ENCODE measurements at regions not wholly inside any gene's neighbourhood (a gene's known extent, or its start where the extent isn't known, plus 50 kb on each side); places are given as distances from the start of the nearest gene placed in this dataset.

DNA sequence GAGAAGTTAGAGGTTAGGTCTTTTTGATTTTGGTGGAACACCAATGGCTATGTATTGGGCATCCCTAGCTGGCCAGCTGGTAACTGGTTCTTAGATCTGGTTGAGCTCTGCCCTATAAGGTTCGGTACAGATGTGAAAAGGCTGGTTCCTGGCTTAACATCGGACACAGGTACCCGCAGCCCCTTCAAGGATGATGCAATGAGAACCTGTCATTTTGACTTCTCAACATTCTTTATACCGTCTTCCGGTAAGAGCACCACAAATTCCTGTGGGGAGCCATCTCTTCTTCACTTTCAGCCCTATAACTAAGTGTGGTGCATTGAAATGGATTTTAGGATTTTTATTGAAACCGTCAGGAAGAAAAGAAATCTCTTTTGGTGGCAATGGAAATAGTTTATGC, 222.8 kb downstream of the ADAMTS9 start:
- Histone ChIP-seq H3K4me1 (peaks cover 6 to 18% (median 13%) of the 10 kb centered on the region in 4 donors), H3K36me3 (no peaks in the 10 kb centered on the region), H3K27me3 (no peaks in the 10 kb centered on the region), H3K4me3 (no peak overlapping the region), H3K27ac (no peak overlapping the region), H3K9me3 (no peaks in the 10 kb centered on the region)
- 91 to 92% methylated on average over 6 of the region's 6 CpGs for WGBS, 2 donors
- DNase-seq (no peak), ATAC-seq (ENCODE audit: low FRiP score in 2 of 2) (no peak)
- TF ChIP-seq POLR2A (IDR thresholded peaks at IDR 0.05) (no peak), POLR2AphosphoS5 (IDR thresholded peaks at IDR 0.05) (no peak), EP300 (IDR thresholded peaks at IDR 0.05) (no peak)
- TF ChIP-seq, protein P1, sequence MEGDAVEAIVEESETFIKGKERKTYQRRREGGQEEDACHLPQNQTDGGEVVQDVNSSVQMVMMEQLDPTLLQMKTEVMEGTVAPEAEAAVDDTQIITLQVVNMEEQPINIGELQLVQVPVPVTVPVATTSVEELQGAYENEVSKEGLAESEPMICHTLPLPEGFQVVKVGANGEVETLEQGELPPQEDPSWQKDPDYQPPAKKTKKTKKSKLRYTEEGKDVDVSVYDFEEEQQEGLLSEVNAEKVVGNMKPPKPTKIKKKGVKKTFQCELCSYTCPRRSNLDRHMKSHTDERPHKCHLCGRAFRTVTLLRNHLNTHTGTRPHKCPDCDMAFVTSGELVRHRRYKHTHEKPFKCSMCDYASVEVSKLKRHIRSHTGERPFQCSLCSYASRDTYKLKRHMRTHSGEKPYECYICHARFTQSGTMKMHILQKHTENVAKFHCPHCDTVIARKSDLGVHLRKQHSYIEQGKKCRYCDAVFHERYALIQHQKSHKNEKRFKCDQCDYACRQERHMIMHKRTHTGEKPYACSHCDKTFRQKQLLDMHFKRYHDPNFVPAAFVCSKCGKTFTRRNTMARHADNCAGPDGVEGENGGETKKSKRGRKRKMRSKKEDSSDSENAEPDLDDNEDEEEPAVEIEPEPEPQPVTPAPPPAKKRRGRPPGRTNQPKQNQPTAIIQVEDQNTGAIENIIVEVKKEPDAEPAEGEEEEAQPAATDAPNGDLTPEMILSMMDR (IDR thresholded peaks at IDR 0.05) = no peak

DNA sequence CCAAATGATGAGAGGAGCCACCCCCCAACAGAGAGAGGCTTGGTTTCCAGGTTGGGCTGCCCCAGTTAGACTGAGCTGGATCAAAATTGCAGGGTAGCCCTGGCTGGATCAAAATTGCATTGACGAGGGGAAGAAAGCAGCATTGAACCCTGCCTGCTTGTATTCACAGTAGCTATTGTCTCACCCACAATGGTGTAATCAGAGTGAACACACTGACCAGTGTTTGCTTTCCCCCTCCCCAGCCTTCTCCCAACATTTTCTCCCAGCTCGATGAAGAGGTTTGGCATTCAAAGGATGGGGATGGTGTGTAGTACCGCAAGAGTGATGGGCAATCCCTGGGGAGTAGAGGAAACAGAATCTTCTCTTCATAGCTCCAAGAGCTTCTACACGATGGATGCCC, 223.8 kb downstream of the ADAMTS9 start:
- Histone ChIP-seq H3K36me3 (no peaks in the 10 kb centered on the region), H3K4me1 (peaks cover 6 to 18% (median 13%) of the 10 kb centered on the region in 4 donors), H3K27ac (no peak overlapping the region), H3K4me3 (no peak overlapping the region), H3K27me3 (no peaks in the 10 kb centered on the region), H3K9me3 (no peaks in the 10 kb centered on the region)
- WGBS, 2 donors = 74 to 87% methylated on average over 4 of the region's 4 CpGs
- DNase-seq (no peak), ATAC-seq (ENCODE audit: low FRiP score in 2 of 2) (no peak)
- no peak for TF ChIP-seq POLR2A (IDR thresholded peaks at IDR 0.05)
- TF ChIP-seq, protein P1 (IDR thresholded peaks at IDR 0.05) = no peak
- TF ChIP-seq POLR2AphosphoS5 (IDR thresholded peaks at IDR 0.05) = no peak
- TF ChIP-seq EP300 (IDR thresholded peaks at IDR 0.05) = no peak

DNA sequence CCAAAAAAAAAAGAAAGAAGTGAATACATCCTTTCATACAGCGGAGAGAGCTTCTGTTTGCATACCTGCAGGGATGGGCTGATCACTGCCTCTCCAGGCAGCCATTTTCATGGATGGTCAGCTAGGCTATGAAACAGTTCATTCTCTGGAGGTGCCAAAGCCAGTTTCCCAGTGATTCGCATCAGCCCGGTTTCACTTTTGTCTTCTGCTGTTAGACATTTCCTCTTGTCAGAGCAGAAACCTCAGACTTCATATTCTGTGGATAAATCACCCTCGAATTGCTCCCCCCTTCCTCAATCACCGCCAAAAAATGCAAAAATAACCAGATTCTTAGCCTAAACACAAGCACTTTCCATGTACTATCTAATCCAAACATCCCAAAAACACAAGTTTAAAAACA, 225.6 kb downstream of the ADAMTS9 start:
- H3K27ac ChIP-seq = peak overlapping the region in 2 of 4 donors; percentile 55 to 66
- ATAC-seq (ENCODE audit: low FRiP score in 2 of 2) = no peak

GRCh38 chr3:64460877-64461276, 226.9 kb downstream of the ADAMTS9 start:
- ATAC-seq (ENCODE audit: low FRiP score in 2 of 2) = no peak
- Histone ChIP-seq H3K4me3 (no peak overlapping the region), H3K4me1 (peaks cover 5 to 13% (median 7%) of the 10 kb centered on the region in 4 donors), H3K36me3 (no peaks in the 10 kb centered on the region), H3K9me3 (no peaks in the 10 kb centered on the region), H3K27me3 (no peaks in the 10 kb centered on the region), H3K27ac (no peak overlapping the region)
- 83 to 88% methylated on average over 5 of the region's 5 CpGs for WGBS, 2 donors
- no peak for DNase-seq
- TF ChIP-seq, protein P1 (IDR thresholded peaks at IDR 0.05) = no peak

More for the DNA sequence above, 225.6 kb downstream of the ADAMTS9 start:
- WGBS, 2 donors = 35 to 58% methylated on average over 5 of the region's 5 CpGs
- Histone ChIP-seq H3K36me3 (no peaks in the 10 kb centered on the region), H3K4me3 (peak overlapping the region in 1 of 4 donors; percentile 2), H3K27me3 (no peaks in the 10 kb centered on the region), H3K4me1 (peaks cover 5 to 14% (median 10%) of the 10 kb centered on the region in 4 donors), H3K9me3 (no peaks in the 10 kb centered on the region)
- no peak for TF ChIP-seq EP300 (IDR thresholded peaks at IDR 0.05)
- TF ChIP-seq, protein P1 (IDR thresholded peaks at IDR 0.05) = no peak
- no peak for TF ChIP-seq POLR2A (IDR thresholded peaks at IDR 0.05)
- TF ChIP-seq POLR2AphosphoS5 (IDR thresholded peaks at IDR 0.05) = no peak
- DNase-seq = no peak

DNA sequence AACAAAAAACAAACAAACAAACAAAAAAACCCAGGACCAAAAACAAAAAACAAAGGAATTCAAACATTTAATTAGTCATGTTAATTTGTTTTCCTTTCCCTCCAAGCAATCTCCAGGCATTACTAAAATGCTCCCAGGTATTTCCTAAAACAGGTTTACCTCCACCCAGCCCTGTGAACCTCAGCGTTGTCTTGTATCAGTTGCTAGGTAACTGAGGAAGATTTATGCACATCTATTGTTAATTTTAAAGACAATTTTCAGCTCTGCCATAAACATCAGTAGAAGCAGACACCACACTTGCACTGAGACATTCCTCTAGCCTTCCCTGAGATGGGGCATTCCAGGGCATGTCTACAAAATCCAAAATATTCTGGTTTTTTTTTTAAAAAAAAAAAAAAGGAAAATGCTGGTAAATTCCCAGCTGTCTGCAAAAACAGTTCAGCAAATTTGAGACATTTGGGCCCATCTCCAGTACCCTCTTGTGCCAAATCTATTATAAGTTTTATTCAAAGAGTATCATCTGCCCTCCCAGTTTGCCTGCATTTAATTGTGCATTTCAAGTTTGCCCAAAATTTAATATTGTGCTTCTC, 227.6 kb downstream of the ADAMTS9 start:
- no peak overlapping the region for H3K4me3 ChIP-seq
- no peaks in the 10 kb centered on the region for H3K36me3 ChIP-seq
- WGBS, 2 donors = 50 to 64% methylated on average over 1 of the region's 1 CpG
- H3K9me3 ChIP-seq = no peaks in the 10 kb centered on the region
- H3K4me1 ChIP-seq = peaks cover 5 to 13% (median 7%) of the 10 kb centered on the region in 4 donors
- TF ChIP-seq POLR2AphosphoS5 (IDR thresholded peaks at IDR 0.05) = no peak
- no peak for TF ChIP-seq EP300 (IDR thresholded peaks at IDR 0.05)
- TF ChIP-seq, protein P1 (IDR thresholded peaks at IDR 0.05) = no peak
- no peak for TF ChIP-seq POLR2A (IDR thresholded peaks at IDR 0.05)
- ATAC-seq (ENCODE audit: low FRiP score in 2 of 2) = no peak
- H3K27me3 ChIP-seq = no peaks in the 10 kb centered on the region
- H3K27ac ChIP-seq = no peak overlapping the region
- no peak for DNase-seq

Measured in upper lobe of left lung (tissue), 6 donors.